HG03103 (cell line): ENCODE measurements at regions not wholly inside any gene's neighbourhood (a gene's known extent, or its start where the extent isn't known, plus 50 kb on each side); places are given as distances from the start of the nearest gene placed in this dataset.

Experiments used
- ATAC-seq: cut with Tn5 transposase; IDR thresholded peaks from one replicate; pipeline ENCODE4 v1.9.1; 2021; ENCODE audit warnings: low read depth; ENCODE audit not compliant: unreplicated experiment

GRCh38 chr14:53810221-53810620 is 146.4 kb downstream of the BMP4 start:
- ATAC-seq: no peak

- ATAC-seq: no peak
These were observed 148.6 kb downstream of the BMP4 start for GRCh38 chr14:53808042-53808441.

GRCh38 chr14:53807542-53807941 is 149.1 kb downstream of the BMP4 start:
- no peak for ATAC-seq

- no peak for ATAC-seq
These were observed 149.5 kb downstream of the BMP4 start for GRCh38 chr14:53807108-53807507.

GRCh38 chr14:53796734-53797133 is 159.9 kb downstream of the BMP4 start:
- no peak for ATAC-seq

GRCh38 chr14:53793790-53794505 is 162.7 kb downstream of the BMP4 start:
- no peak for ATAC-seq

GRCh38 chr14:53792909-53793308 is 163.7 kb downstream of the BMP4 start:
- ATAC-seq: no peak

GRCh38 chr14:53790731-53791500 is 165.7 kb downstream of the BMP4 start:
- ATAC-seq: no peak

GRCh38 chr14:53788566-53788965 is 168.1 kb downstream of the BMP4 start:
- ATAC-seq: no peak

GRCh38 chr14:53786045-53786444 is 170.6 kb downstream of the BMP4 start:
- no peak for ATAC-seq

GRCh38 chr14:53784688-53785087 is 171.9 kb downstream of the BMP4 start:
- no peak for ATAC-seq

GRCh38 chr14:53783256-53783655 is 173.4 kb downstream of the BMP4 start:
- no peak for ATAC-seq

- ATAC-seq: no peak
These were observed 176.5 kb downstream of the BMP4 start for GRCh38 chr14:53780051-53780555.

GRCh38 chr14:53779301-53779700 is 177.3 kb downstream of the BMP4 start:
- no peak for ATAC-seq

- no peak for ATAC-seq
These were observed 178.4 kb downstream of the BMP4 start for GRCh38 chr14:53778263-53778662.

- ATAC-seq: no peak
These were observed 183.7 kb downstream of the BMP4 start for GRCh38 chr14:53772936-53773335.

GRCh38 chr14:53767566-53767965 is 189.1 kb downstream of the BMP4 start:
- ATAC-seq: no peak

GRCh38 chr14:53766601-53767000 is 190.0 kb downstream of the BMP4 start:
- no peak for ATAC-seq

GRCh38 chr14:53766106-53766505 is 190.5 kb downstream of the BMP4 start:
- ATAC-seq: no peak

- ATAC-seq: no peak
These were observed 191.8 kb downstream of the BMP4 start for GRCh38 chr14:53764846-53765245.

- no peak for ATAC-seq
These were observed 198.5 kb downstream of the BMP4 start for GRCh38 chr14:53758141-53758540.

GRCh38 chr14:53757732-53758131 is 198.9 kb downstream of the BMP4 start:
- ATAC-seq: no peak
